ENCODE measurements at regions not wholly inside any gene's neighbourhood (a gene's known extent, or its start where the extent isn't known, plus 50 kb on each side); places are given as distances from the start of the nearest gene placed in this dataset.

DNA sequence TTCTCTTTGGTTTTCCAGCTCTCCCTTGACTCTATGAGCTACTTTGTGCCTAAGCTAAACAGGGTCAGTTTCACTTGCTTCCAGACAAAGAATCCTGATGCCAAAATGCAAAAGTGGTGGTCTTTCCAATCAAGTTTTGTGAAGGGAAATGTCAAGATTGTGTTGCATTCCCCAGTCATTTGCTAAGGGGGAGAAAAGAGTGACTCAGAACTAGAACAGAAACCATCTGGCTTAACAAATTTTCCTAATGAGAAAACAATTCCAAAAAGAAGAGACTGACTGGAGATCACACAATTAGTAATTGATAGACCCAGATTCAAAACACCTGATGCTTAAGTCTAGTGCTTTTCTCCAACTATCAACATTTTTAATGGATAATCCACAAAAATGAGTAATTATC is 235.1 kb upstream of the DIO2 start:
- DNase-seq (ENCODE audit: low spot score) = no peak

- DNase-seq (ENCODE audit: low spot score) = no peak
Measured at GRCh38 chr14:80445605-80446004, 234.3 kb upstream of the DIO2 start.

- no peak for DNase-seq (ENCODE audit: low spot score)
Measured at GRCh38 chr14:80434574-80435321, 223.4 kb upstream of the DIO2 start.

DNA sequence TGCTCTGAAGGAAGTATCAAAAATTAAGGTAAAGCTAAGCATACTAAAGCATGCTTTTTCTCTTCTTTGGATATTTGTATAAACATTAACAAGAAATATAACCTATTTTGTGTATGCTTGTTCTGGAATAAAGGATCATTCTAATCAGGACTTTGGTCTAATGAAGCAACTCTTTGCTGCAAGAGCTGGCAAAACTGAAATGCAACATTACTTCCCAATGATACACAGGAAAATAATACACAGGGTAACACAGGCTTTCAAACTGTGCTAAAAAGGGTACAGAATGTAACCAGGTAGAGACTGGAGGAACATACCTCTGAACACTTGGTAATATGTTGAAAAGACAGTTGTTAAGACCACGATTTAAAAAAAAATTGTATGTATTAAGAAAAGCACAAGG is 222.5 kb upstream of the DIO2 start:
- no peak for DNase-seq (ENCODE audit: low spot score)

DNA sequence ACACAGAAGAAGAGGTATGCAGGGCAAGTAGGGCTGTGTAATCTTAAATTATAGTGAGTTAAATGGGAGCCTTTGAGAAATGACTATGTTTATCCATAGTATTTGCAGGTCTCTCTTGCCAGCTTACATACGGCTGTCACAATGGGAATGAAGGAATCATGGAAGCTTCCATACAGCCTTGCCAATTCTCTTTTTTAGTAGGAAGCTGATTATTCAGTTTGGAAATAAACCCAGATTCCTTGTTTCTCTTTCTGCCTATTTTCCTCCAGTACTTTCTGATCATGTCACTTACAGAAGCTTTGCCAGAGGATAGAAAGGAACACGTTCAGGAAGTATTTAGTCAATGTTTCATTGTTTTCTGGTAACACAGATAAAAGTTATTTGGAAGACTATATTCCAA is 217.4 kb upstream of the DIO2 start:
- no peak for DNase-seq (ENCODE audit: low spot score)

GRCh38 chr14:80428171-80428570 is 216.9 kb upstream of the DIO2 start:
- DNase-seq (ENCODE audit: low spot score) = no peak

DNA sequence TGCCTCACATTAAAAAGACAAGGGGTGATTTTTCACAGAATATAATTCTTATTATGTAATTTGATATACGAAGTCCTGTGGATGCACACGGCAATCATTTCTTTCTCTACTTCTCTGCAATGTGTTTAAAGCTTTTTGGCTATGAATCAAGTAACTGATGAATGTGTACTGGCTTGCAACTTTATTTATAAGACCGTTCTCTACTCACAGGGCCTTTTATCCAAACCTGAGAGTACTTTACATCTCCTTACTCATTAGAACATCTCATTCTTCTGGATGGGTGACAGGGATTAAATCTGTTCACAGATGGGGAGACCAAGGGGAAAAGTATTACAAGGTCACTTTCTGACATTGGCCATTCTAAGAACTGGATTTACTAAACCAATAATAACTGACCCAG is 215.8 kb upstream of the DIO2 start:
- no peak for DNase-seq (ENCODE audit: low spot score)

GRCh38 chr14:80426683-80427082 is 215.4 kb upstream of the DIO2 start:
- no peak for DNase-seq (ENCODE audit: low spot score)

- DNase-seq (ENCODE audit: low spot score) = peak; percentile 39
Measured at GRCh38 chr14:80425686-80426085, 214.4 kb upstream of the DIO2 start.

DNA sequence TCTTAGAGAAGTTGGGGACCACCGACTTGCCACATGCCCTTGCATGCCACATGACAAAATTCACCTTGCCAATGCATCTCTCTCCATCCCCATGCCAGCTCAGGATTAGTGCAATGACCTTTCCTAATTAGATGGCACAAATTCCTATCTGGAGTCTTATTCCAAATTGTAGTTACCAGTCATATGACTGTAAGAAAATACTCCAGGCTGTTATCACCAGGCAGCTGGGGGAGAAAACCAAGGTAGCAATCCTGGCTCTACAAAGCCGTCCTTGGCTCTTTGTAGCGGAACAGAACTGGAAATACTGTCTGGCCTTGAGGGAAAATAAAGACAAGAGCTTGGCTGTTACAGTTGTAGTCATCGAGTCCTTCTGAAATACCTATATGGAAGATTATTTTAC is 208.5 kb upstream of the DIO2 start:
- no peak for DNase-seq (ENCODE audit: low spot score)

DNA sequence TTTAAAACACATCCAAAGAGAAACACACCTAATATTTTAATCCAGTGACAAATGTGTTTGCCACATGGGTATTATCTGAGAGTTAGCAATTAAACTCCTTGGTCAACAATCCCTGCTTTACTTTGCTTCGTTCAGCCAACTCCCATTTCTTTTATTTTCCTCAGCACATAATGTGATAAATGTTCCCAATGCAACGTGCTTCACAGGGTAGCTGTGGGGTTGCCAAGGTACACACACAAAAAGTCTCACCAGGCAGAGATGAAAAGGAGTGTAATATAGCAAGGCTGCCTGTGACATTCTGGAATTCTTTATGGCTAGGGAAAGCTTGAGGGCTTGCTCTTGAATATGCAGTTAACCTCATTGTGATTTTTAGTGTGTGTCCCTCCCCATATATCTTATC is 208.0 kb upstream of the DIO2 start:
- no peak for DNase-seq (ENCODE audit: low spot score)

DNA sequence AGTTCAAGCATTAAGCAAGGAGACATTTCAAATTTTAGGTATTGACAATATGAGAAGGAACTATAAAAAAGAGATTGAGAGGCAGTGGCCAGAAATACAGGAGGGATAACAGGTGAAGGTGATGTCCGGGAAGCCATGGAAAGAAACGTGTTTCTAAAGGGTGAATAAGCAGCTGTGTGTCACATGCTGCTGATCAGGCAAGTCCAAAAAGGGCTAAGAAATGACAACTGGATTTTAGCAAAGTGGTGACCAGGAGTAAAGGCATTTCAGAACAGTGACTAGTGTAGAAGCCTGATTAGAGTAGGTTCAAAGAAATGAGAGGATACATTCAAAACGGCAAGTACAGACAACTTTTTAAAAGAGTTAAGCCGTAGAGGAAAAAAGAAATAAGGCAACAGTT is 204.3 kb upstream of the DIO2 start:
- DNase-seq (ENCODE audit: low spot score) = no peak

GRCh38 chr14:80414080-80414479 is 202.8 kb upstream of the DIO2 start:
- DNase-seq (ENCODE audit: low spot score) = no peak

GRCh38 chr14:80404413-80404812 is 193.1 kb upstream of the DIO2 start:
- DNase-seq (ENCODE audit: low spot score) = no peak

GRCh38 chr14:80403036-80403435 is 191.7 kb upstream of the DIO2 start:
- no peak for DNase-seq (ENCODE audit: low spot score)

- no peak for DNase-seq (ENCODE audit: low spot score)
Measured at GRCh38 chr14:80395031-80395430, 183.7 kb upstream of the DIO2 start.

DNA sequence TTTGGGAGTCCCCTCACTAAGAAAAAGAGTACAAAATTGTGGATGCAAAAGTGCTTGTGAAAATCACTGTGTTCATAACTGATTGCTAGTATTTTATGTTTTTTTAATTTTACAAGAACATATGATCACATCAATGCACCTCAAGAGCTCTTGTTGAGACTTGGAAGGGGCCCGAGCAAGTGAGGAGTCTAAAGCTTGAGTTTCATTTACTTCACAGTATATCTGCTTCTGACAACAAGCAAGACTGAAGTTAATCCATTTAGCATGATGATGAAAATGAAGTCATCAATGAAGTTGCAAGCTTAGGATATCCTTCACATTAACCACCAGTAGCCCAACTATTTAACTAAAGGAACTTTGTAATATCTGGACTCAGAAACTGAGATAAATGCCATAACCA is 182.5 kb upstream of the DIO2 start:
- DNase-seq (ENCODE audit: low spot score) = no peak

DNA sequence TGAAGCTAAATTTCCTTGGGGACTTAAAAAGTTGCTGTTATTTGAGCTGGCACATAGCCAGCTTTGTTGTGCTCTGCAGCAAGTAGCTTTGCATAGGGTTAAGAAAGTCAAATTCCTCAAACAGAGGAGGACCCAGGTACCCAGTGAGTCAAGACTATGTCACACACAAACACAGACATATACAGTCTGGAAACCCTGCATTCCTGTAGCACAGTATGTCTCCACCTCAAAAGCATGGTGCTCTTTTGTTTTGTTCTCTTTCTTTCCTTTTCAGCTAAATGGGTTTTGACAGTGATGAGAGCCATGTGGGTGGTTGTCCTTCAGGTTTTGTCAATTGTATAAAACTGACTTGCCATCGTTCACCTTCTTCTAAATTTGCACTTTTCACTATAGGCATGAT is 179.6 kb upstream of the DIO2 start:
- no peak for DNase-seq (ENCODE audit: low spot score)

- DNase-seq (ENCODE audit: low spot score) = no peak
Measured at GRCh38 chr14:80388980-80389711, 177.8 kb upstream of the DIO2 start.

DNA sequence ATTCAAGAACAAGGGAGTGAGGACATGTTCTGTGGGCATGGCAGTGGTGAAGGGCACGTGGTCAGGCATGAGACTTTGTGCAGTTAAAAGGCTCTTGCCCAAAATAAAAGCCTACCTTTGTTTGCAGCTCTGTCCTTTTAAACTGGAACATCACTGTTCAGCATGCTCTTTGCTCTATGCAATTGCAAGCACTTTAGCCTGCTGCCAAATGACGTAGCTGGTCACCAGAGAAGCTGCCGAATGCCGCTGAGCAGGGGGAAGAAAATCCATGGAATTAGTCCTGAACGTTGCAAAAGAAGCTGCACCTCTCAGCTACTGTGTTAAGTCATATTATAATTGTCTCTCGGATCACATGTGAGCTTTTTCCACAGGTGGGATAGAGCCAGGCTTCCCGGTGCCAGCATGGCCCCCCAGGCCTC is 176.3 kb upstream of the DIO2 start:
- DNase-seq (ENCODE audit: low spot score) = no peak

- no peak for DNase-seq (ENCODE audit: low spot score)
Measured at GRCh38 chr14:80385336-80385735, 174.0 kb upstream of the DIO2 start.

DNA sequence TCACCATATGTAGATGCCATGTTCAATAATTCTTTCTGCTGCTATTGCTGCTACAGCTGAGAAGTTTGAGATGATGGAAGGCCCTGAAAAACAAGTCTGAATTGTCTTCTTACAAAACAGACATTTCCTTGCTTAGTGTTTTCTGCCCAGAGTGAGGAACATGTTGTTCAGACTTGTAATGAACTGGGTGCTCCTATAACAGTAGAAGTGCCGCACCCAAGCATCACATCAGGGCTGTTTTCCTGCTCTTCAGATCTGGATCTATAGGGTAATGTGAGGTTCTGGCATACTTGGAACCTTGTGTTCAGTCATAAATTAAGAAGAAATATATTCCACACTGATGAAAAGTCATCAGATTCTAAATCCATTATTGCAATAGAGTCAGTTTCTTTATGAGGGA is 171.9 kb upstream of the DIO2 start:
- no peak for DNase-seq (ENCODE audit: low spot score)

DNA sequence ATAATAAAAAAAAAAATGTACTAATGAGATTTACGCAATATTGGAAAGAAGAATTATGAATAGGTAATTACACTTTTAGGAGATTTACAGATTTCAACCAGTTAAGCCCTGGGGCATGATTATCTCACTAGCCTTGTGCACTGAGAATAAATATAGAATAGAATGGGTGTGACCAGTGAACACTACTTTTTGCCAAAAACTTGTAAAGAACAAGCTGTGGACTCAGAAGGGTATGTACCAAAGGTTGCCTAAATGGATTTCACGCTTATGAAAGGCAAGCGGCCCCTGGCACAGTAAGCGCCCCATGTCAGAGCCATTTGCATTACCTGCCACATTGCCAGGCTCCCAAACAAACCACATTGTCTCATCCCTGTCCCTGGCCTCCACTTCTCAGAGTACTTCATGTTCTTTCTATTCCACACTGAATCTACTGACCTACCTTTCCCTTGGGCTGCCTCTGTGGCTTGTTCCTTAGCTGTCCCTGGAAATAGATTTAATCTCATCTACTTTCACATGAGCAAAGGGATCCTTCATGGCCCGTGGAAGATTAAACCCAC is 170.6 kb upstream of the DIO2 start:
- DNase-seq (ENCODE audit: low spot score) = no peak

DNA sequence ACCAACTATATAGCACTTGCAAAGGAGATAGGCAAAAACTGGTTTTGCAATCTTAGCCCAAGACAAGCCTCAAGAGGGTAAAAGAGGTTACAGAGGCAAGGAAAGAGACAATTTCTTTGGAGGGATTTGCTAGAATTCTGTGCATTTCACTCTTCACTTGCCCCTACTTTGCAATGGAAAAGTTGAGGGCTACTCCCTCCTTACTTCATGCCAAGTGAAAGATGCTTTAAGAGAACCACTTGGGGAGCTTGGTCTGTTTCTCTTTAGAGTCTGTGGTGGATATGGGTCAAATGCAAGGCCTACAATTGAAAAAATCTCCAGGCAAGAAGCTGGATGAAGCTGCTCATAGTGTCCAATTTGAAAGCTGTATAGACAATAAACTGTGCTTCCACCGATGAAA is 167.7 kb upstream of the DIO2 start:
- no peak for DNase-seq (ENCODE audit: low spot score)
